ENCODE measurements at regions not wholly inside any gene's neighbourhood (a gene's known extent, or its start where the extent isn't known, plus 50 kb on each side); places are given as distances from the start of the nearest gene placed in this dataset.
A peak's percentile ranks its signal among the peaks of the same experiment; 100 is the strongest.

DNA sequence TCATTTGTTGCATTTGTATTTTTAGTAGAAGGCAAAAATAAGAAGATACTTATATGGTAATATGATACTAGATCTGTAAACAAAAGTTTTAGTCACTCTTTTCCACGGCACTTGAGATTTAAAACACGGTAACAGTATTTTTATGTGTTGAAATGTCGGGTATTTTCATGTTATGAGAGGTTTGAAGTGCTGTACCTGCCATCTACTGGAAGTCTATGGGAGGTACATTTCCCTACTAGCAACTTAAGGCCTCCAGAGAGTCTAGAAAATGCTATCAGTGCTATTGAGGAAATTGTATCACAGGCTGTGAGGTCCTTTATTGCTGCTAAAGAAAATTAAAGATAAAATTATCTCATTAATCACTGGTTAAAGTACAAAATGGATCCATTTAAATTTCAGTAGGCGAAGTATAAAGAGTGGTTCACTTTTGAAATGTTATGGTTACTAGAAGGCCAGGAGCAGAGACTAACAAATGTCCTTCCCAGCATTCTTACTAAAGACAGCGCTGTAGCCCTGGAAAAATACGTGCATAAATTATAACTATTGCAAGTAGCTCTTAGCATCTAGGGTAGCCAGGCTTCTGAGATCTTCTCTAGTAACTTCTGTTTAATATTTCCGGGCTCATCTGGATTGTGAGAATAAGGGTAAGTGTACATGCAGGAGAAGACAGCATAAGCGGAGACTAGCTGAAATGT is 77.6 kb upstream of the PRKD1 start:
- in situ Hi-C loops (cut with HindIII; ENCODE audit: low sequenced_read_pairs) = no loop called here
- no peak overlapping the region for H3K4me3 ChIP-seq (ENCODE audit: low read depth, low read length)
- TF ChIP-seq, protein P1, sequence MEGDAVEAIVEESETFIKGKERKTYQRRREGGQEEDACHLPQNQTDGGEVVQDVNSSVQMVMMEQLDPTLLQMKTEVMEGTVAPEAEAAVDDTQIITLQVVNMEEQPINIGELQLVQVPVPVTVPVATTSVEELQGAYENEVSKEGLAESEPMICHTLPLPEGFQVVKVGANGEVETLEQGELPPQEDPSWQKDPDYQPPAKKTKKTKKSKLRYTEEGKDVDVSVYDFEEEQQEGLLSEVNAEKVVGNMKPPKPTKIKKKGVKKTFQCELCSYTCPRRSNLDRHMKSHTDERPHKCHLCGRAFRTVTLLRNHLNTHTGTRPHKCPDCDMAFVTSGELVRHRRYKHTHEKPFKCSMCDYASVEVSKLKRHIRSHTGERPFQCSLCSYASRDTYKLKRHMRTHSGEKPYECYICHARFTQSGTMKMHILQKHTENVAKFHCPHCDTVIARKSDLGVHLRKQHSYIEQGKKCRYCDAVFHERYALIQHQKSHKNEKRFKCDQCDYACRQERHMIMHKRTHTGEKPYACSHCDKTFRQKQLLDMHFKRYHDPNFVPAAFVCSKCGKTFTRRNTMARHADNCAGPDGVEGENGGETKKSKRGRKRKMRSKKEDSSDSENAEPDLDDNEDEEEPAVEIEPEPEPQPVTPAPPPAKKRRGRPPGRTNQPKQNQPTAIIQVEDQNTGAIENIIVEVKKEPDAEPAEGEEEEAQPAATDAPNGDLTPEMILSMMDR (IDR thresholded peaks at IDR 0.05; ENCODE audit: low read depth, low read length) = peak; percentile 78
- DNase-seq (ENCODE audit: low read depth, low spot score) = peak; percentile 78

DNA sequence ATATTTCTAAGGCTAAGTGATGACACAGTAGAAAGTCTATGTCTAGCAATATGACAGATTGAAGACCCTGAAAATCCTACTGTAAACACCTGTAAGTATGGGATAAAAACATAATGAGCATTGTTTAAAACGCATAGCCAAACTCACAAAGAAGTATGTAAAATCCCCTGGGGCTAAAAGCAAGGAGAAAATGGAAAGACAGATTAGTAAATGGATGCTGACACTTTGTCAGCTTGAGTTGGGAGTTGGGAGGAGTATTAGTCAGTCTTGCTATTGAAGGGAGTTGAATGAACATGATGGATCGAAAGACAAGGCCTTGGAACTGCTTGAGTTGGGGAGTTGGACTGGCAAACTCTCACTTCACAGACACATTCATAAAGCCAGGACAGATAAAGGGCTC is 79.0 kb upstream of the PRKD1 start:
- TF ChIP-seq, protein P1 (IDR thresholded peaks at IDR 0.05; ENCODE audit: low read depth, low read length) = no peak
- in situ Hi-C loops (cut with HindIII; ENCODE audit: low sequenced_read_pairs) = no loop called here
- H3K4me3 ChIP-seq (ENCODE audit: low read depth, low read length) = no peak overlapping the region

DNA sequence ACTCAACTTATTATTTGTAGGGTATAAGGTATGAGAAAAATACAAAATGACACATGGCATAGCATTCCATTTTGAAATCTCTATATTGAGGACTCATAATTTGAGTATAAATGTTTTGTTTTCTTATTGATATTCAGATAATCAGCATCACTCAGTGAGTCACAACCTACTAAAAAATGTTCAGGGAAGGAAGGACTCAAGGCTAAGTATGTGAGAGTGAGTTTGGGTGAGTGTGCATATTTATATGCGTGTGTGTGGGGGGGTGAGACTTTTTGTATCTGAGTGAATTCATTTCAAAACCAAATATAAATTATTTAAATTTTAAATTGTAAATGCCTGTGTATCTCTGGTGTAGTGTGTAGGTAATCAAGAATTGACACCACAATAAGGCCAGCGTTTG is 87.8 kb upstream of the PRKD1 start:
- TF ChIP-seq, protein P1 (IDR thresholded peaks at IDR 0.05; ENCODE audit: low read depth, low read length) = no peak
- H3K4me3 ChIP-seq (ENCODE audit: low read depth, low read length) = no peak overlapping the region
- in situ Hi-C loops (cut with HindIII; ENCODE audit: low sequenced_read_pairs) = no loop called here
- no peak for DNase-seq (ENCODE audit: low read depth, low spot score)

More for the DNA sequence above, 79.0 kb upstream of the PRKD1 start:
- no peak for DNase-seq (ENCODE audit: low read depth, low spot score)

DNA sequence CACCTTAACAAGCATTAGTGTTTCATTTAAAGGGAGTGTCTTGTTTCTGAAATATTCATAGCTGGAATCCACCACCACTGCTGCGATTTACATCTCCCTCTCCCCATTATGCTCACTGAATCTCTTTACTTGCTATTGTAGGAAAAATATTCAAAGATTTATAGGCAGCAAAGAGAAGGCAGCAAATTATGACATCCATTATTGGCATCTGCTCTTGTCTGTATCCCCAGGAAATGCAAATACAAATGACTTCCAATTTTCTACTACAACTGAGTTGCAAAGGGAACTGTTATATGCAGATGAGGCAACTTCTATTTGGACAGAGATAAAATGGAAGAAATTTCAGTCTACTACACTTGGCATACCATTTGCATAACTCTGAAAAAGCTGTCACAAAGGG is 88.4 kb upstream of the PRKD1 start:
- no peak for DNase-seq (ENCODE audit: low read depth, low spot score)
- H3K4me3 ChIP-seq (ENCODE audit: low read depth, low read length) = no peak overlapping the region
- TF ChIP-seq, protein P1 (IDR thresholded peaks at IDR 0.05; ENCODE audit: low read depth, low read length) = no peak
- in situ Hi-C loops (cut with HindIII; ENCODE audit: low sequenced_read_pairs) = no loop called here

DNA sequence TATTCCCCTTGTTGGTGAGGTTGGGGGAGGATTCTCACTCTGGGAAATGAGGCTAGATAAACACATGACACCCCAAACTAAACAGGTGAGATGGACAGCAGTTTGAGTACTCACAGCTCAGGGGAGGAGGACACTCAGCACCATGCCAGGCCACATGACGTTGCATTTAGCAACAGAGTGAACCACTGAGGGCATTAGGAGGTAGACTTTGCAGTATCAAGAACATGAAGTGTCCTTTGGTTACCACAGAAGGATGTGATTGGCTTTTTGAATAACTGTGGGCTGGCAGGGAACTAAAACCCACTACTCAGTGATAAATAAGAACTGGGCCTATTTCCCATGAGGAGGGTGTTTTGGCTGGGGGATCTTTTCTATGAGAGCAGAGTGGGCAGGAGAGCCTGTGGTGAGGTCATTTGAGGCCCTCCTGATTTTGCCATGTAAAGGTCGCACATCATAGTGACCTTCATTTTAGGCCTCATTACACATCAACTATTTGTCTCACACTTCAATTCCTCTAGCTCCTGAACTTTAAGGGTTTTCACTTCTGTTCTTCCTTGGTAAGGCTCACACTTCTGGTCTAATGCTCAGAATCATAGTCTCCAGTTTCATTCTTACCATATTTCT is 89.8 kb upstream of the PRKD1 start:
- H3K4me3 ChIP-seq (ENCODE audit: low read depth, low read length) = no peak overlapping the region

DNA sequence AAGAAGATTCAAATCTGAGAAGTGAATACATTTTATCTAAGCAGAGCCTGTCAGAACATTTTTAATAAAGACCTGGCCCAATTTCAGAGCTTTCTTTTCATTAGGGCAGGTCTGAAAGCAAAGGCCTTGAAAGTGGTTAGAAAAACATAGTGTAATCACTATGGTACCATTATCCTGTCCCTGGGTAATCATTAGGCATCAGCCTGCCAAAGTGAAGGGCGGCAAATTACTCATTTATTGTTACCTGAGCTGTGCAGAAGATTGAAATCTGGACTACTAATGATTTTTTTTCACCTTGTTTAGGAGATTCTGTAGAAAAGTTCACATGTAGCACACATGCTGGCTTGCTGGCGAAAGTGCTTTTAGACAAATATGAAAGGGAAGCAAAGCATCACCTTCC is 92.6 kb upstream of the PRKD1 start:
- DNase-seq (ENCODE audit: low read depth, low spot score) = no peak
- in situ Hi-C loops (cut with HindIII; ENCODE audit: low sequenced_read_pairs) = no loop called here
- no peak overlapping the region for H3K4me3 ChIP-seq (ENCODE audit: low read depth, low read length)
- TF ChIP-seq, protein P1 (IDR thresholded peaks at IDR 0.05; ENCODE audit: low read depth, low read length) = no peak

More for the DNA sequence above, 89.8 kb upstream of the PRKD1 start:
- no peak for DNase-seq (ENCODE audit: low read depth, low spot score)
- TF ChIP-seq, protein P1 (IDR thresholded peaks at IDR 0.05; ENCODE audit: low read depth, low read length) = no peak
- in situ Hi-C loops (cut with HindIII; ENCODE audit: low sequenced_read_pairs) = no loop called here

Measured in astrocyte of the spinal cord (primary cell).